Parathyroid adenoma (tissue), 2 donors: ENCODE measurements at regions not wholly inside any gene's neighbourhood (a gene's known extent, or its start where the extent isn't known, plus 50 kb on each side); places are given as distances from the start of the nearest gene placed in this dataset.

Experiments used
- H2AFZ ChIP-seq: fragments of 300-600 bp; sonication (generic); one replicate; pipeline ENCODE4 v1.7.0; 2017; ENCODE audit warnings: antibody characterized with exemption, mild to moderate bottlenecking
- H3K27ac ChIP-seq: fragments of 300-600 bp; sonication (generic); one replicate; pipeline ENCODE4 v1.7.0; 2017
- H3K27me3 ChIP-seq: fragments of 300-600 bp; sonication (generic); one replicate; pipeline ENCODE4 v1.7.0; 2017; ENCODE audit warnings: low read length; ENCODE audit not compliant: control insufficient read depth, insufficient read depth
- H3K36me3 ChIP-seq: fragments of 300-600 bp; sonication (generic); one replicate; pipeline ENCODE4 v1.7.0; 2017; ENCODE audit warnings: low read length; ENCODE audit not compliant: control insufficient read depth, insufficient read depth
- H3K4me1 ChIP-seq: fragments of 300-600 bp; sonication (generic); one replicate; pipeline ENCODE4 v1.7.0; 2017; ENCODE audit warnings: control low read depth
- H3K4me2 ChIP-seq: fragments of 300-600 bp; sonication (generic); one replicate; pipeline ENCODE4 v1.7.0; 2017; ENCODE audit warnings: low read length
- H3K4me3 ChIP-seq: fragments of 300-600 bp; sonication (generic); one replicate; pipeline ENCODE4 v1.7.0; 2017; ENCODE audit warnings: low read depth, low read length
- H3K79me2 ChIP-seq: fragments of 300-600 bp; sonication (generic); one replicate; pipeline ENCODE4 v1.7.0; 2017; ENCODE audit warnings: control low read depth
- H3K9ac ChIP-seq: fragments of 300-600 bp; sonication (generic); one replicate; pipeline ENCODE4 v1.7.0; 2017; ENCODE audit warnings: mild to moderate bottlenecking
- H3K9me3 ChIP-seq: fragments of 300-600 bp; sonication (generic); one replicate; pipeline ENCODE4 v1.7.0; 2017; ENCODE audit warnings: low read length; ENCODE audit not compliant: control insufficient read depth
- CTCF ChIP-seq: fragments of 300-600 bp; sonication (generic); IDR thresholded peaks from one replicate; pipeline ENCODE4 v1.7.0; 2017; ENCODE audit warnings: antibody characterized with exemption, mild to moderate bottlenecking
- donor health status: primary hyperparathyroidism.

- Histone ChIP-seq H3K9me3 (no peaks in the 10 kb centered on the region), H3K9ac (no peak overlapping the region), H3K79me2 (no peaks in the 10 kb centered on the region), H3K27ac (no peak overlapping the region), H3K4me1 (no peaks in the 10 kb centered on the region), H3K4me2 (no peak overlapping the region), H2AFZ (no peak overlapping the region), H3K27me3 (no peaks in the 10 kb centered on the region), H3K4me3 (no peak overlapping the region), H3K36me3 (no peaks in the 10 kb centered on the region)
- TF ChIP-seq CTCF = no peak
Measured at GRCh38 chr4:164009435-164009834, 514.9 kb downstream of the TMA16 start.

DNA sequence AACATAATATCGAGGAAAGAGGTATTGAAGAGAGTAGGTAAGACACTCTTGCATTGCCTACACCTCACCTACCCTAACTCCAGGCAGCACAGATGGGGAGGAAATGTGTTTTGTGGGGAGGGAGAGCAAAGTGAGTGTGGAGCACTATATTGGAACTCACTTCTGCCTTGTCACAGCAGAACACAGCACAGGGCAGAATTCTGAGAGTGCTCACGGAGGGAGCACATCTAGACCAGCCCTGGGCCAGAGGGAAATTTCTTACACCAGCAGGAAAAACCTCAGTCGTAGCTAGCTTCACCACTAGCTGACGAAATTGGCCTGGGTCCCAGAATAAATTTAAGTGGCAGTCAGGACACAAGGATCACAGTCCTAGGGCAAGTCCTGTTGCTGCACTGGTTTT, 517.3 kb downstream of the TMA16 start:
- Histone ChIP-seq H3K27ac (no peak overlapping the region), H3K36me3 (no peaks in the 10 kb centered on the region), H3K4me1 (no peaks in the 10 kb centered on the region), H3K4me2 (no peak overlapping the region), H2AFZ (no peak overlapping the region), H3K9ac (no peak overlapping the region), H3K79me2 (no peaks in the 10 kb centered on the region), H3K9me3 (no peaks in the 10 kb centered on the region), H3K4me3 (no peak overlapping the region), H3K27me3 (no peaks in the 10 kb centered on the region)
- no peak for TF ChIP-seq CTCF

- no peak overlapping the region for H3K4me2 ChIP-seq
- no peak for TF ChIP-seq CTCF
Measured at GRCh38 chr4:164012396-164013027, 518.0 kb downstream of the TMA16 start.

GRCh38 chr4:164021947-164022346, 527.5 kb downstream of the TMA16 start:
- TF ChIP-seq CTCF = no peak
- H3K27me3 ChIP-seq = no peaks in the 10 kb centered on the region
- no peak overlapping the region for H3K4me3 ChIP-seq
- peaks cover 6% of the 10 kb centered on the region for H3K9me3 ChIP-seq
- no peak overlapping the region for H2AFZ ChIP-seq
- no peaks in the 10 kb centered on the region for H3K79me2 ChIP-seq
- H3K4me2 ChIP-seq = no peak overlapping the region
- H3K9ac ChIP-seq = no peak overlapping the region
- no peak overlapping the region for H3K27ac ChIP-seq
- no peaks in the 10 kb centered on the region for H3K36me3 ChIP-seq
- no peaks in the 10 kb centered on the region for H3K4me1 ChIP-seq

More at GRCh38 chr4:164012396-164013027, 518.0 kb downstream of the TMA16 start:
- H3K9me3 ChIP-seq = no peaks in the 10 kb centered on the region
- H3K4me3 ChIP-seq = no peak overlapping the region
- no peaks in the 10 kb centered on the region for H3K27me3 ChIP-seq
- no peaks in the 10 kb centered on the region for H3K79me2 ChIP-seq
- H3K9ac ChIP-seq = no peak overlapping the region
- no peaks in the 10 kb centered on the region for H3K36me3 ChIP-seq
- H3K4me1 ChIP-seq = no peaks in the 10 kb centered on the region
- no peak overlapping the region for H3K27ac ChIP-seq
- no peak overlapping the region for H2AFZ ChIP-seq

- no peak overlapping the region for H3K4me3 ChIP-seq
- no peaks in the 10 kb centered on the region for H3K27me3 ChIP-seq
- H3K4me2 ChIP-seq = no peak overlapping the region
- H3K9me3 ChIP-seq = peaks cover 6% of the 10 kb centered on the region
- H2AFZ ChIP-seq = no peak overlapping the region
- no peaks in the 10 kb centered on the region for H3K4me1 ChIP-seq
- H3K27ac ChIP-seq = no peak overlapping the region
- H3K79me2 ChIP-seq = no peaks in the 10 kb centered on the region
- no peaks in the 10 kb centered on the region for H3K36me3 ChIP-seq
- TF ChIP-seq CTCF = no peak
- no peak overlapping the region for H3K9ac ChIP-seq
Measured at GRCh38 chr4:164023214-164023613, 528.7 kb downstream of the TMA16 start.
